C4-2B (cell line): ENCODE measurements at regions not wholly inside any gene's neighbourhood (a gene's known extent, or its start where the extent isn't known, plus 50 kb on each side); places are given as distances from the start of the nearest gene placed in this dataset.
"Not testable (repeated sequence)": the region's sequence is repeated elsewhere in the genome, so short reads cannot be mapped to it uniquely, and the experiment has no call there.

ENCODE experiments used
- H3K27ac ChIP-seq: fragments of 450-650 bp; 2 replicates; pipeline ENCODE4 v1.5.1; 2017
- CTCF ChIP-seq: fragments of 450-650 bp; conservative IDR thresholded peaks from 2 replicates; pipeline ENCODE4 v1.5.1; 2017; ENCODE audit warnings: mild to moderate bottlenecking
- ZFX ChIP-seq: fragments of 450-650 bp; IDR thresholded peaks from 2 replicates; pipeline ENCODE4 v1.6.1; 2017

- no peak for TF ChIP-seq ZFX
- no peak for TF ChIP-seq CTCF
- no peak overlapping the region for H3K27ac ChIP-seq
Observed at GRCh38 chr1:219058891-219059820, 114.5 kb upstream of the LYPLAL1 start.

GRCh38 chr1:219060798-219061197 lies 112.9 kb upstream of the LYPLAL1 start:
- no peak for TF ChIP-seq ZFX
- no peak for TF ChIP-seq CTCF
- H3K27ac ChIP-seq = no peak overlapping the region

- no peak overlapping the region for H3K27ac ChIP-seq
- TF ChIP-seq CTCF (no peak), ZFX (no peak)
Observed at GRCh38 chr1:219062161-219062560, 111.5 kb upstream of the LYPLAL1 start.

- TF ChIP-seq CTCF = no peak
- no peak for TF ChIP-seq ZFX
- no peak overlapping the region for H3K27ac ChIP-seq
Observed at GRCh38 chr1:219066098-219066497, 107.6 kb upstream of the LYPLAL1 start.

- H3K27ac ChIP-seq = no peak overlapping the region
- TF ChIP-seq ZFX (no peak), CTCF (peak; percentile 73)
Observed at GRCh38 chr1:219066631-219067349, 106.9 kb upstream of the LYPLAL1 start.

- no peak for TF ChIP-seq ZFX
- peak; percentile 48 for TF ChIP-seq CTCF
- H3K27ac ChIP-seq = no peak overlapping the region
Observed at GRCh38 chr1:219067350-219067712, 106.3 kb upstream of the LYPLAL1 start.

GRCh38 chr1:219070395-219070794 lies 103.3 kb upstream of the LYPLAL1 start:
- not testable (repeated sequence) for H3K27ac ChIP-seq
